Tibial nerve (tissue), 4 donors: ENCODE measurements at regions not wholly inside any gene's neighbourhood (a gene's known extent, or its start where the extent isn't known, plus 50 kb on each side); places are given as distances from the start of the nearest gene placed in this dataset.

Experiments
- DNase-seq, 2 donors: peaks; one replicate each; pipeline ENCODE4 v3.0.0-alpha.2; 2019; ENCODE audit warnings: low spot score in 2 of 2
- H3K27ac ChIP-seq, 4 donors: fragments of 200-600 bp; sonication (generic) in 3 of 4; one replicate each; pipeline ENCODE4 v1.5.1; 2017 to 2019; ENCODE audit warnings: mild to moderate bottlenecking in 1 of 4
- H3K27me3 ChIP-seq, 2 donors: fragments of 200-600 bp; sonication (generic) in 1 of 2; one replicate each; pipeline versions ENCODE4 v1.5.1 to v1.6.0; 2017 to 2019
- H3K36me3 ChIP-seq, 3 donors: fragments of 200-600 bp; sonication (generic); one replicate each; pipeline ENCODE4 v1.5.1; 2018 to 2019
- H3K4me1 ChIP-seq, 4 donors: fragments of 200-600 bp; sonication (generic) in 3 of 4; one replicate each; pipeline ENCODE4 v1.5.1; 2017 to 2019
- H3K4me3 ChIP-seq, 4 donors: fragments of 200-600 bp; sonication (generic) in 3 of 4; one replicate each; pipeline ENCODE4 v1.5.1; 2017 to 2019; ENCODE audit warnings: mild to moderate bottlenecking in 1 of 4, moderate library complexity in 1 of 4
- H3K9me3 ChIP-seq, 4 donors: fragments of 200-600 bp; sonication (generic) in 3 of 4; one replicate each; pipeline ENCODE4 v1.5.1; 2017 to 2019
- CTCF ChIP-seq, 5 experiments: fragments of 200-600 bp in 3 of 5; fragments of 450-650 bp in 2 of 5; sonication (generic) in 3 of 5; IDR thresholded peaks; one replicate each; pipeline ENCODE4 v1.5.1; 2016 to 2019; ENCODE audit warnings: antibody characterized with exemption in 5 of 5, mild to moderate bottlenecking in 3 of 5, moderate library complexity in 2 of 5
- EP300 ChIP-seq, 2 donors: sonication (generic); formaldehyde crosslinking; IDR thresholded peaks; one replicate each; pipeline ENCODE4 v1.6.1; 2017; ENCODE audit warnings: antibody characterized with exemption in 2 of 2, mild to moderate bottlenecking in 1 of 2
- POLR2A ChIP-seq, 2 donors: fragments of 450-650 bp; IDR thresholded peaks; one replicate each; pipeline ENCODE4 v1.6.1; 2017; ENCODE audit warnings: antibody characterized with exemption in 2 of 2, mild to moderate bottlenecking in 2 of 2, moderate library complexity in 2 of 2
- WGBS, 2 donors: methylation state at CpG; one replicate each; pipeline ENCODE4 v1.1.5; 2018; 5-methylcytosine and 5-hydroxymethylcytosine counted together

DNA sequence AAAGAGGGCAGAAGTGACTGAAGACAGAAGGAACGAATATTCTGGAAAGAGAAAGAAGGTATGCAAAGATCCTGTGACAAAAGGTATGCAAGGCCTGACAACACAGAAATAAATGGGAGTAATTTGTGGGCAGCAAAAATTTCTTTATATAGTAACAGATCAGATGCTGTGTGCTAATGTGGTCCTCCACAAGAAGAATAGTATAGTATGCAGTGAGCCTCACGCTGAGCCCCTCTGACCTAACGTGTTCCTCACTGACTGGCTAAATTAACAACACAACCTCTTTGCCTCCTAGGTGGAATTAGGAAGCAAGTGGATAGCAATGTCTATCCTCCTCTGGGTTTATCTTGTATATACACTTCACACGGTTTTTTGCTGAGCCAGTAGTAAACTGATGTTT, 143.1 kb upstream of the SESN3 start:
- H3K4me1 ChIP-seq: peaks cover 0 to 3% (median 0%) of the 10 kb centered on the region in 4 donors
- H3K27me3 ChIP-seq: no peaks in the 10 kb centered on the region
- no peak for DNase-seq
- no peaks in the 10 kb centered on the region for H3K36me3 ChIP-seq
- no peaks in the 10 kb centered on the region for H3K9me3 ChIP-seq
- no peak overlapping the region for H3K27ac ChIP-seq
- WGBS, 2 donors: 79 to 84% methylated on average over 4 of the region's 4 CpGs
- TF ChIP-seq EP300 (IDR thresholded peaks at IDR 0.05) (no peak), POLR2A (IDR thresholded peaks at IDR 0.05) (no peak), CTCF (IDR thresholded peaks at IDR 0.05) (no peak)
- no peak overlapping the region for H3K4me3 ChIP-seq

DNA sequence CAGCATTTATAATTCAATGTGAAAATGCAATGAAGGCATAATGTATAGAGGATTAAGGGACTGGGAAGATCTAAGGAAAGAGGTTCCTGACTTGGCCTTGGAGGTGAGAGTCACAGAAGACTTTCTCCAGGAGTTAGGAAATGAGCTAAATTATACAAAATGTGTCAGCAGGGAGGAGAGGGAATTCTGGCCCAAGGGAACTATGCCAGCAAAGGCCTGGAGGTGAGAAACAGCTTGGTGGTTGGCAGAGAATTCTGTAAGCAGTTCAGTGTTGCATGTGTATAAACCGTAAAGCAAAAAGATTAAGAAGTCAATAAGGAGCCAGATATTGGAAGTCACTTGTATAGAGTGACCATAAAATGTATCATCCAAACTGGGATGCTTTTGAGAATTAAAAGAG, 142.2 kb upstream of the SESN3 start:
- Histone ChIP-seq H3K27me3 (no peaks in the 10 kb centered on the region), H3K4me1 (peaks cover 0 to 2% (median 0%) of the 10 kb centered on the region in 4 donors), H3K27ac (no peak overlapping the region), H3K9me3 (no peaks in the 10 kb centered on the region), H3K36me3 (no peaks in the 10 kb centered on the region), H3K4me3 (no peak overlapping the region)
- no peak for DNase-seq
- TF ChIP-seq EP300 (IDR thresholded peaks at IDR 0.05) (no peak), POLR2A (IDR thresholded peaks at IDR 0.05) (no peak)
- WGBS, 2 donors: 97 to 98% methylated on average over 1 of the region's 1 CpG

- H3K9me3 ChIP-seq: no peaks in the 10 kb centered on the region
- TF ChIP-seq CTCF (IDR thresholded peaks at IDR 0.05) (no peak), EP300 (IDR thresholded peaks at IDR 0.05) (no peak), POLR2A (IDR thresholded peaks at IDR 0.05) (no peak)
- 71 to 76% methylated on average over 1 of the region's 1 CpG for WGBS, 2 donors
- no peaks in the 10 kb centered on the region for H3K4me1 ChIP-seq
- H3K27ac ChIP-seq: no peak overlapping the region
- no peak overlapping the region for H3K4me3 ChIP-seq
- no peaks in the 10 kb centered on the region for H3K27me3 ChIP-seq
- DNase-seq: no peak
- H3K36me3 ChIP-seq: no peaks in the 10 kb centered on the region
Observed at GRCh38 chr11:95372097-95372656, 141.2 kb upstream of the SESN3 start.

DNA sequence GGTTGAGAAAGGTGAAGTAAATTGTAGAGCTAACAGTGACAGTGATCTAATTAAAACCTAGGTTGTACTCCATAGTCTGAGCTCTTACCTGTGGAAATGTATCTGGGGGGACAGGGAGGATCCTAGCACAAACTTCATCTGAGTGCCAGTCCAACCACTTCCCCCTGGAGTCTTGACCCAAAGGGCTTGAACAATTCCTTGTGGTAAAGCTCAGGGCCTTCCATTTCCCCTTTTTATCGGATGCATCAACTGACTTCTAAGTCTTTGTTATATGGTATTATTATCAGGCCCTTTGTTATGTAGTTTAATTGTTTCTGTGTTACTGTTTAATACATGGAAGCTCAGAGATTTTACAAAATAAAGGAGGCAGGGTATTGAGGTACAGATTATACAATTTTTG, 140.2 kb upstream of the SESN3 start:
- no peak for TF ChIP-seq CTCF (IDR thresholded peaks at IDR 0.05)
- no peak for TF ChIP-seq POLR2A (IDR thresholded peaks at IDR 0.05)
- TF ChIP-seq EP300 (IDR thresholded peaks at IDR 0.05): no peak
- Histone ChIP-seq H3K4me1 (no peaks in the 10 kb centered on the region), H3K27me3 (no peaks in the 10 kb centered on the region), H3K27ac (no peak overlapping the region), H3K36me3 (no peaks in the 10 kb centered on the region), H3K4me3 (no peak overlapping the region), H3K9me3 (no peaks in the 10 kb centered on the region)
- WGBS, 2 donors: 84 to 85% methylated on average over 1 of the region's 1 CpG
- DNase-seq: no peak

GRCh38 chr11:95367726-95368125, 136.7 kb upstream of the SESN3 start:
- Histone ChIP-seq H3K9me3 (no peaks in the 10 kb centered on the region), H3K4me3 (no peak overlapping the region), H3K4me1 (no peaks in the 10 kb centered on the region), H3K27me3 (no peaks in the 10 kb centered on the region), H3K27ac (no peak overlapping the region), H3K36me3 (no peaks in the 10 kb centered on the region)
- DNase-seq: no peak
- 72 to 80% methylated on average over 4 of the region's 4 CpGs for WGBS, 2 donors
- no peak for TF ChIP-seq CTCF (IDR thresholded peaks at IDR 0.05)
- TF ChIP-seq EP300 (IDR thresholded peaks at IDR 0.05): no peak

DNA sequence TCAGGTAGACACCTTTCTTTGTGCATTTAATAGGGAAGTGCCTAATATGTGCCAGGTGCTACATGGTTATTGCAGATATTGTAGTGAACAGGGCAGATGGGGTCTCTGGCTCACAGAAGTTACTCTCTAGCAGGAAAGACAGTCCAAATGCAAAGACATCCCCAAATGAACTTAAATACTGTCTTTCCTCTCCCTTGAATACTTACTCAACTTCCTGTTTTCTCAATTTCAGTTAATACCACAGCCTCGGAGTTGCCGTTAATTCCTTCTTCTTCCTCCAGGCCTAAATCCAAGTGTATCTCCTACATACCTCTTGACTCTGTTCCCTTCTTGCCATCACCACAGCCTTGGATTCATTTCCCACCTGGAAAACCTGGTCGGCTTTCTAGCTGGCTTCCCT, 134.3 kb upstream of the SESN3 start:
- no peak overlapping the region for H3K4me3 ChIP-seq
- 78 to 93% methylated on average over 3 of the region's 3 CpGs for WGBS, 2 donors
- no peaks in the 10 kb centered on the region for H3K9me3 ChIP-seq
- no peak for DNase-seq
- H3K36me3 ChIP-seq: no peaks in the 10 kb centered on the region
- H3K4me1 ChIP-seq: peaks cover 0 to 6% (median 0%) of the 10 kb centered on the region in 4 donors
- TF ChIP-seq CTCF (IDR thresholded peaks at IDR 0.05) (no peak), POLR2A (IDR thresholded peaks at IDR 0.05) (no peak), EP300 (IDR thresholded peaks at IDR 0.05) (no peak)
- H3K27ac ChIP-seq: no peak overlapping the region
- no peaks in the 10 kb centered on the region for H3K27me3 ChIP-seq
